HUES64 (cell line): ENCODE measurements at regions not wholly inside any gene's neighbourhood (a gene's known extent, or its start where the extent isn't known, plus 50 kb on each side); places are given as distances from the start of the nearest gene placed in this dataset.
"Not testable (repeated sequence)": the region's sequence is repeated elsewhere in the genome, so short reads cannot be mapped to it uniquely, and the experiment has no call there.

Experiments
- H3K27ac ChIP-seq: 2 replicates; pipeline ENCODE4 v1.7.0; 2013; ENCODE audit warnings: low read depth, low read length, inconsistent platforms
- H3K27me3 ChIP-seq: 2 replicates; pipeline ENCODE4 v1.6.1; 2013; ENCODE audit warnings: mild to moderate bottlenecking, low read length; ENCODE audit not compliant: insufficient read depth
- H3K36me3 ChIP-seq: 2 replicates; pipeline ENCODE4 v1.6.1; 2013; ENCODE audit warnings: mild to moderate bottlenecking, low read length; ENCODE audit not compliant: insufficient read depth
- H3K4me1 ChIP-seq: 2 replicates; pipeline ENCODE4 v1.6.1; 2013; ENCODE audit warnings: mild to moderate bottlenecking, low read length, moderate library complexity; ENCODE audit not compliant: insufficient read depth
- H3K4me3 ChIP-seq: 2 replicates; pipeline ENCODE4 v1.5.1; 2013; ENCODE audit warnings: mild to moderate bottlenecking, low read length, moderate library complexity
- H3K9ac ChIP-seq: 2 replicates; pipeline ENCODE4 v1.6.1; 2013; ENCODE audit warnings: mild to moderate bottlenecking, low read depth, low read length
- H3K9me3 ChIP-seq: 2 replicates; pipeline ENCODE4 v1.6.1; 2013; ENCODE audit warnings: low read depth, low read length; ENCODE audit not compliant: insufficient read depth
- WGBS: fragments of 150-250, 120-280 bp; methylation state at CpG from one replicate; pipeline ENCODE4 v1.1.7; 2013; ENCODE audit warnings: missing lambda C conversion rate; 5-methylcytosine and 5-hydroxymethylcytosine counted together

GRCh38 chr4:159900562-159900961 lies 797.7 kb downstream of the RAPGEF2 start:
- no peaks in the 10 kb centered on the region for H3K9me3 ChIP-seq
- H3K27me3 ChIP-seq: no peaks in the 10 kb centered on the region
- H3K4me3 ChIP-seq: no peak overlapping the region
- no peak overlapping the region for H3K27ac ChIP-seq
- no peak overlapping the region for H3K9ac ChIP-seq
- H3K4me1 ChIP-seq: no peaks in the 10 kb centered on the region
- WGBS: 100% methylated on average over 1 of the region's 1 CpG
- H3K36me3 ChIP-seq: no peaks in the 10 kb centered on the region

GRCh38 chr4:159902648-159903047 lies 799.8 kb downstream of the RAPGEF2 start:
- H3K9ac ChIP-seq: no peak overlapping the region
- H3K9me3 ChIP-seq: no peaks in the 10 kb centered on the region
- 0% methylated on average over 1 of the region's 1 CpG for WGBS
- H3K4me1 ChIP-seq: no peaks in the 10 kb centered on the region
- H3K27ac ChIP-seq: no peak overlapping the region
- no peaks in the 10 kb centered on the region for H3K27me3 ChIP-seq
- no peak overlapping the region for H3K4me3 ChIP-seq
- H3K36me3 ChIP-seq: no peaks in the 10 kb centered on the region

- no peaks in the 10 kb centered on the region for H3K36me3 ChIP-seq
- no peaks in the 10 kb centered on the region for H3K9me3 ChIP-seq
- H3K4me3 ChIP-seq: no peak overlapping the region
- no peak overlapping the region for H3K27ac ChIP-seq
- no peak overlapping the region for H3K9ac ChIP-seq
- 96% methylated on average over 2 of the region's 2 CpGs for WGBS
- H3K4me1 ChIP-seq: no peaks in the 10 kb centered on the region
- no peaks in the 10 kb centered on the region for H3K27me3 ChIP-seq
Observed at GRCh38 chr4:159904906-159905305, 802.0 kb downstream of the RAPGEF2 start.

GRCh38 chr4:159906051-159906450 lies 803.2 kb downstream of the RAPGEF2 start:
- H3K4me3 ChIP-seq: no peak overlapping the region
- H3K27ac ChIP-seq: no peak overlapping the region
- H3K27me3 ChIP-seq: no peaks in the 10 kb centered on the region
- H3K9me3 ChIP-seq: no peaks in the 10 kb centered on the region
- no peaks in the 10 kb centered on the region for H3K4me1 ChIP-seq
- no peaks in the 10 kb centered on the region for H3K36me3 ChIP-seq
- H3K9ac ChIP-seq: no peak overlapping the region

GRCh38 chr4:159906517-159906916 lies 803.6 kb downstream of the RAPGEF2 start:
- Histone ChIP-seq H3K27ac (no peak overlapping the region), H3K9ac (no peak overlapping the region), H3K4me1 (no peaks in the 10 kb centered on the region), H3K36me3 (no peaks in the 10 kb centered on the region), H3K9me3 (no peaks in the 10 kb centered on the region), H3K4me3 (no peak overlapping the region), H3K27me3 (no peaks in the 10 kb centered on the region)

- no peaks in the 10 kb centered on the region for H3K9me3 ChIP-seq
- no peak overlapping the region for H3K27ac ChIP-seq
- no peak overlapping the region for H3K9ac ChIP-seq
- WGBS: 93% methylated on average over 3 of the region's 3 CpGs
- H3K36me3 ChIP-seq: no peaks in the 10 kb centered on the region
- no peaks in the 10 kb centered on the region for H3K4me1 ChIP-seq
- no peak overlapping the region for H3K4me3 ChIP-seq
- H3K27me3 ChIP-seq: no peaks in the 10 kb centered on the region
Observed at GRCh38 chr4:159910721-159911120, 807.8 kb downstream of the RAPGEF2 start.

- Histone ChIP-seq H3K9ac (no peak overlapping the region), H3K27ac (no peak overlapping the region), H3K36me3 (no peaks in the 10 kb centered on the region), H3K4me3 (no peak overlapping the region), H3K4me1 (no peaks in the 10 kb centered on the region), H3K27me3 (no peaks in the 10 kb centered on the region), H3K9me3 (peaks cover 21% of the 10 kb centered on the region)
- no CpG with 5 or more reads among the region's 1 CpG for WGBS
Observed at GRCh38 chr4:159922119-159922518, 819.2 kb downstream of the RAPGEF2 start.

GRCh38 chr4:159925770-159926169 lies 822.9 kb downstream of the RAPGEF2 start:
- Histone ChIP-seq H3K4me1 (no peaks in the 10 kb centered on the region), H3K27me3 (no peaks in the 10 kb centered on the region), H3K9ac (no peak overlapping the region), H3K4me3 (no peak overlapping the region), H3K9me3 (peaks cover 23% of the 10 kb centered on the region), H3K27ac (no peak overlapping the region), H3K36me3 (no peaks in the 10 kb centered on the region)
- WGBS: 97% methylated on average over 3 of the region's 3 CpGs

- Histone ChIP-seq H3K9me3 (peaks cover 23% of the 10 kb centered on the region), H3K36me3 (no peaks in the 10 kb centered on the region)
Observed at GRCh38 chr4:159926871-159927270, 824.0 kb downstream of the RAPGEF2 start.

GRCh38 chr4:159927781-159928180 lies 824.9 kb downstream of the RAPGEF2 start:
- Histone ChIP-seq H3K4me3 (no peak overlapping the region), H3K9ac (no peak overlapping the region), H3K36me3 (no peaks in the 10 kb centered on the region), H3K27ac (no peak overlapping the region), H3K27me3 (no peaks in the 10 kb centered on the region), H3K4me1 (no peaks in the 10 kb centered on the region), H3K9me3 (peaks cover 23% of the 10 kb centered on the region)
- whole genome bisulfite sequencing: 97% methylated on average over 6 of the region's 6 CpGs

More at GRCh38 chr4:159926871-159927270, 824.0 kb downstream of the RAPGEF2 start:
- Histone ChIP-seq H3K4me3 (no peak overlapping the region), H3K4me1 (no peaks in the 10 kb centered on the region), H3K27me3 (no peaks in the 10 kb centered on the region), H3K9ac (no peak overlapping the region), H3K27ac (no peak overlapping the region)
- 87% methylated on average over 1 of the region's 1 CpG for WGBS

- H3K4me3 ChIP-seq, H3K4me1 ChIP-seq, H3K9ac ChIP-seq, H3K27me3 ChIP-seq, H3K27ac ChIP-seq, H3K36me3 ChIP-seq: not testable (repeated sequence)
- WGBS: 96% methylated on average over 8 of the region's 8 CpGs
- peaks cover 31% of the 10 kb centered on the region for H3K9me3 ChIP-seq
Observed at GRCh38 chr4:159934602-159935001, 831.7 kb downstream of the RAPGEF2 start.

GRCh38 chr4:159937595-159937994 lies 834.7 kb downstream of the RAPGEF2 start:
- peaks cover 31% of the 10 kb centered on the region for H3K9me3 ChIP-seq
- no peak overlapping the region for H3K4me3 ChIP-seq
- H3K4me1 ChIP-seq: no peaks in the 10 kb centered on the region
- 95% methylated on average over 2 of the region's 3 CpGs for WGBS
- no peaks in the 10 kb centered on the region for H3K36me3 ChIP-seq
- H3K27me3 ChIP-seq: no peaks in the 10 kb centered on the region
- no peak overlapping the region for H3K9ac ChIP-seq
- H3K27ac ChIP-seq: no peak overlapping the region
